HFF-Myc (cell line): ENCODE measurements at regions not wholly inside any gene's neighbourhood (a gene's known extent, or its start where the extent isn't known, plus 50 kb on each side); places are given as distances from the start of the nearest gene placed in this dataset.

Experiments
- DNase-seq: peaks from one replicate; pipeline ENCODE4 v3.0.0-alpha.2; 2011; ENCODE audit warnings: low read depth; ENCODE audit errors: extremely low read depth
- H3K4me3 ChIP-seq: replicated peaks from 2 replicates; pipeline ENCODE4 v1.5.1; 2011; ENCODE audit warnings: low read depth, mild to moderate bottlenecking, control low read depth, low read length
- TF ChIP-seq, protein P1 (sequence below): IDR thresholded peaks from 2 replicates; pipeline ENCODE4 v1.5.1; 2012; ENCODE audit warnings: mild to moderate bottlenecking, low read depth, low read length, control low read depth; ENCODE audit errors: missing control alignments

DNA sequence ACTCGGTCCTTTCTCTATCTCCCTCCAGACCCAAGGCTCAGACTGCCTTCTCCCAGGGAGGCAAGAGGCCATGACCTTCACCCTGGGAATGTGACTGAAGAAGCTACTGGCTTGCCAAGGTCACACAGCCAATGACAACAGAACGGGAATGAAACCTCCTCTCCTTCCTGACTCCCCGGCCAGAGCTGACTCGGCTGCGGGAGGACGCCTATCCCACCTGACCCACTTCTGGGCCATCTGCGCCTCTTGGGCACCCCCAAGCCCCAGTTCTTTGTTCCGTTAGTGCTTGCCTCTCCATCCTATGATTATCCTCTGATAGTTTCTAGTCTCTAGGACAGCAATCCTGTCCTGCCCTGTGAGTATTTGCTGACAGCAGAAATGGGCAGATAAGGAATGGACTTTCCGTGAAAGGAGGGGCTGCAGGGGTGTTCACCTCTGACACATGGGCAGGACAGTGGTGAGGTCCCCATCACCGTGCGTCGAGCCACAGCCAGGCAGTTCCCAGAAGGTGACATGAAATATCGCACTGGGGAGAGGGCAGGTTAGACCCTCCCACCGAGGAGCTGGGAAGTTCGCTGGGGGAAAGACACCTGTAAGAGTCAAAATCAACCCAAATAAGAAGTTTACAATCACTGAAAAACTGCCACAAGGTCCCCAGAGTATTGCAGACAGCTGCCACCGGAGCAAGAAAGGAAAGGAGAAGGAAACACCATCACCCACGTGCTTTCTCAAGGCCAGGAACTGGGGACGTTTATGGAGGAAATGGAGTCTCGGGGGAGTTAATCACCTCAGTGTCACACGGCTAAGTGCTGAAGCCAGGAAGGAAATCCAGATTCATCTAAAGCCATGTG is 63.0 kb downstream of the INSIG1 start:
- DNase-seq, result no peak
- TF ChIP-seq, protein P1, sequence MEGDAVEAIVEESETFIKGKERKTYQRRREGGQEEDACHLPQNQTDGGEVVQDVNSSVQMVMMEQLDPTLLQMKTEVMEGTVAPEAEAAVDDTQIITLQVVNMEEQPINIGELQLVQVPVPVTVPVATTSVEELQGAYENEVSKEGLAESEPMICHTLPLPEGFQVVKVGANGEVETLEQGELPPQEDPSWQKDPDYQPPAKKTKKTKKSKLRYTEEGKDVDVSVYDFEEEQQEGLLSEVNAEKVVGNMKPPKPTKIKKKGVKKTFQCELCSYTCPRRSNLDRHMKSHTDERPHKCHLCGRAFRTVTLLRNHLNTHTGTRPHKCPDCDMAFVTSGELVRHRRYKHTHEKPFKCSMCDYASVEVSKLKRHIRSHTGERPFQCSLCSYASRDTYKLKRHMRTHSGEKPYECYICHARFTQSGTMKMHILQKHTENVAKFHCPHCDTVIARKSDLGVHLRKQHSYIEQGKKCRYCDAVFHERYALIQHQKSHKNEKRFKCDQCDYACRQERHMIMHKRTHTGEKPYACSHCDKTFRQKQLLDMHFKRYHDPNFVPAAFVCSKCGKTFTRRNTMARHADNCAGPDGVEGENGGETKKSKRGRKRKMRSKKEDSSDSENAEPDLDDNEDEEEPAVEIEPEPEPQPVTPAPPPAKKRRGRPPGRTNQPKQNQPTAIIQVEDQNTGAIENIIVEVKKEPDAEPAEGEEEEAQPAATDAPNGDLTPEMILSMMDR, result no peak
- no peak overlapping the region for H3K4me3 ChIP-seq

DNA sequence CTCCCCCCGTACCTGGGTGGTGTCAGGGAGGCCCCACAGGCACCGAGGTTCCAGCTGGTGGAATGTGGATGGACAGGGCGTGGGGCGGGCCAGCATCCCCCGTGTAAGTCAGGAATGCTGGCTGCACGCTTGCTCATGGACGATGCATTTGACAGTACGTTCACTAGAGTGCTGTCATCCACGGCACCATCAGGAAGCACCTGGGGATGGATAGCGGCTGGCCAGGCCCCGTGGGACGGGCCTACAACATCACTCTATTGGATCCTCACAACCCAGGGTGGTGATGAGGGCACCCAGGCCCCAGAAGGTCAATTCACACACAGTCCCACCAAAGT is 63.6 kb downstream of the INSIG1 start:
- TF ChIP-seq, protein P1, result no peak
- H3K4me3 ChIP-seq, result no peak overlapping the region
- no peak for DNase-seq

DNA sequence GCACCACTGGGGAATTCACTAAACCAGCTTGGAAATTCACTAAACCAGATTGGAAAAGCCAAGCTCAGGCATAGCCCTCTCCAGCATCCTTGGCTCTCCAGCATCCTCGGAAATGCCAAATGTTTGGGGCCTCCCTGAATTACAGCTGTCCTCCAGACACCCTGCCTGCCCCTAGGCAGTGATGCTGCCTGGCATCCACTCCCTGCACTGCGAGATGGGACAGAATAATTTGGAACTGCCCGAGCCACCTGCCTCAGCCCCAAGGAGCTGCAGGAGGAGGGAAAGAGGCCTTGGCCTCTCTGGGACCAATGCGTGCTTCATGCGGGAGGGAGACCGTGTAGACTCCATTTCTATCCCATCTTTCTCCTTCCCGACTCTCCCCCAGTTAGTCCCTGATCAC is 64.3 kb downstream of the INSIG1 start:
- no peak overlapping the region for H3K4me3 ChIP-seq
- DNase-seq, result no peak
- TF ChIP-seq, protein P1, result no peak

DNA sequence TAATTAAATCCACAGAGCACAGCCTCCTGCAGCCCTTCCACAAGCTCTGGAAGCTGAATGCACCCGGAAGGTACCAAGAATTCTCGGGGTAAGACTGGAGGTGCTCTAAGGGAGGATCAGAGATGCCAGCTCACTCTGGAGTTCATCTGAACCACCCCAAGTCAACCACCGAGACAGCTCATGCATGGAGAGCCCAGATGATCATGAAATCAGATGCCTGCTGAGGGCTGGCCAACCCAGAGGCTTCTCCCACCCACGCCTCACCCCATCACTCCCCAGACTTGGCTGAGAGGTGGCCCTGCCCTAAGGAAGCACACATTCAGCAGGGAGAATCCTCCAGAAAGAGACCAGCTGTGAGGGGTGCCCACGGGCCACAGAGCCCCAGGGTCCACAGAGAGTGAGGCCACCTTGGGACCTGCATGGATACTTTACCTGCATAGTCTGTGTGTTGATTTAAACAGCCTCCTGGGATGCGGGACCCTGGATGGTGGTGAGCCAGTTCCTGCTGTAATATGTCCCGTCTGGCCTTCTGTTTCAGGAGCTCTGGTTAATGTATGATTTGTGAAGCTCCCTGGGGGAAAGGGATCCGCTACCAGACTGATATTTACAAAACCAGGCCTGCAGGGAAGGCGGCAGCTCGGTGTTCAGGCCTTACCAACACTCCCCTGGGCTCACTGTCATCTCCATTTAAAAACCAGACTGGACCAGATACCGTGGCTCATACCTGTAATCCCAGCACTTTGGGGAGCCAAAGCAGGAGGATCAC is 64.9 kb downstream of the INSIG1 start:
- TF ChIP-seq, protein P1, result no peak
- H3K4me3 ChIP-seq, result no peak overlapping the region

DNA sequence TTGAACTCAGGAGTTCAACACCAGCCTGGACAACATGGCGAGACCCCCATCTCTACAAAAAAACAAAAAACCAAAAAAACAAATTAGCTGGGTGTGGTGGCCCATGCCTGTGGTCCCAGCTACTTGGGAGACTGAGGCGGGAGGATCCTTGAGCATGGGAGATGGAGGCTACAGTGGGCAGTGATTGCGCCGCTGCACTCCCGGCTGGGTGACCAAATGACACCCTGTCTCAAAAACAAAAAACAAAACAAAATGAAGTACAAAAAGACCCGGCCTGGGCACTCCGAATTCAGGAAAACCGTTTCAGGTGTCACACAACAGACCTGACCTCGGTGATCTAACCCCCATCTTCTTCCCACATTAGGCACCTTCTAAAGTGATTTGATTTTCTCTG is 65.5 kb downstream of the INSIG1 start:
- no peak overlapping the region for H3K4me3 ChIP-seq
- DNase-seq, result no peak
- TF ChIP-seq, protein P1, result no peak

More for the DNA sequence above, 64.9 kb downstream of the INSIG1 start:
- no peak for DNase-seq

DNA sequence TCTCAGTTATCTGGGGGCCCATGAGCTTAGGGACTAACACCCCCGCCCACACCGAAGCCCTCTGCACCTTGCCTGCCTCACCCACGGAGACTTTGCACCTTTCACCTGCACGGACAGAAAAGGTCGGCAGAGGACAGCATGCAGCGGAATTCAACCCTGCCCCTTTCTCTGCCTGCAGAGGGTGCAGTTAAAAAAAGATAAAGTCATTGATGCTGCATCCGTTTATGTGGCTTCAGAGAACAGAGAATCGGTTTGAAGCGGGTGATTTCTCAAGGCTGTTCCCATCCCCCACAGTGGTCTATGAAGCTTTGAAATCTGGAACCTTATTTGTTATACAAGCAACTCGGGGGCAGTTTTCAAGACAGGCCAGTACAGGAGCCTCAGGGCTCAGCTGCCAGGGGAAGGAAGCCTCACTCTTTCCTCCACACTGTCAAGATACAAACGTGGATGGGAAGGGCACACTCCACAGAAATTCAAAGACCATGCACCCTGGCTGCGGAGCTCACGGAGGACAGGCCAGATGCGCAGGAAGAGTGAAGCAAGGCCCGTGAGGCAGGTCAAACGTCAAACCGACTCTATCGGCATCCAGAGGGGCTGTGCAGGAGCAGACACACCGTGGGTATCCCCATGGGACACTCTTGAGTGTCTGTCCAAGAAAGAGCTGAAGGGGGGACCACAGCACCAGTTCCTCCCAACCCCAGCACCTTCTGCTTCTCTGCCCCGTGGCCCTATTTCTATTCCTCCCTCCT is 66.3 kb downstream of the INSIG1 start:
- TF ChIP-seq, protein P1, result no peak
- no peak for DNase-seq
- H3K4me3 ChIP-seq, result no peak overlapping the region
